GM19463 (cell line): ENCODE measurements at regions not wholly inside any gene's neighbourhood (a gene's known extent, or its start where the extent isn't known, plus 50 kb on each side); places are given as distances from the start of the nearest gene placed in this dataset.
"Not testable (repeated sequence)": the region's sequence is repeated elsewhere in the genome, so short reads cannot be mapped to it uniquely, and the experiment has no call there.

Source experiments
- ATAC-seq: cut with Tn5 transposase; IDR thresholded peaks from one replicate; pipeline ENCODE4 v1.9.1; 2021; ENCODE audit warnings: mild to moderate bottlenecking, moderate library complexity; ENCODE audit not compliant: unreplicated experiment

DNA sequence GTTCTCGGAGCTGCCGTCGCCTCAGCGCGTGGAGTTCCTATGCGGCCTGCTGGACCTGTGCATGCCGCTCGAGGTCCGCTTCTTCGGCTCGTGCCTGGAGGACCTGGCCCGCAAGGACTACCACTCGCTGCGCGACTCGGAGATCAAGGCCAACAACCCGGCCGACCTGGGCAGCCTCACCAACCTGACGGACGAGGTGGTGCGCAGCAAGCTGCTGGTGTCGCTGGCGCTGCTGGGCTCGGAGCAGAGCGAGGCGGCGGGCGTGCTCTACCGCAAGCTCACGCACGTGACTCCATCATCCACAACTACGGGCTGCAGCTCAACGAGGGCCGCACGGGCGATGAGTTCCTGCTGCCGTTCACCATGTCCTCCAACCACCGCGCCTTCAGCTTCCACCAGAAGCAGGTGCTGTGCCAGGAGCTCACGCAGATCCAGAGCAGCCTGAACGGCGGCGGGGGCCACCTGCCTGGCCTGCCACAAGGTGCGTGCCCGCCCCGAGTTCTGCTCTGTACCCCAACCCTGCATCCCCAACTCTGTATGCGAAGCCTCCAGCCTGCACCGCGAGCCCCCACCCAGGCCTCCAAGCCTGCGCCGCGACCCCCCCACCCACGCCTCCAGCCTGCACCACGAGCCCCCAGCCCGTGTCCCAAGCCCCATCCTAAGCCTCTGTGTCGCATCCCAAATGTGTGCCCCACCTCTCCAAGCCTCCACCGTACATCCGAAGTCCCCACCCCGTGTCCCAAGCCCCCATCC, 178.2 kb downstream of the OR4M2 start:
- ATAC-seq, result no peak

- not testable (repeated sequence) for ATAC-seq
Observed at GRCh38 chr15:22259151-22259750, 178.9 kb downstream of the OR4M2 start.

DNA sequence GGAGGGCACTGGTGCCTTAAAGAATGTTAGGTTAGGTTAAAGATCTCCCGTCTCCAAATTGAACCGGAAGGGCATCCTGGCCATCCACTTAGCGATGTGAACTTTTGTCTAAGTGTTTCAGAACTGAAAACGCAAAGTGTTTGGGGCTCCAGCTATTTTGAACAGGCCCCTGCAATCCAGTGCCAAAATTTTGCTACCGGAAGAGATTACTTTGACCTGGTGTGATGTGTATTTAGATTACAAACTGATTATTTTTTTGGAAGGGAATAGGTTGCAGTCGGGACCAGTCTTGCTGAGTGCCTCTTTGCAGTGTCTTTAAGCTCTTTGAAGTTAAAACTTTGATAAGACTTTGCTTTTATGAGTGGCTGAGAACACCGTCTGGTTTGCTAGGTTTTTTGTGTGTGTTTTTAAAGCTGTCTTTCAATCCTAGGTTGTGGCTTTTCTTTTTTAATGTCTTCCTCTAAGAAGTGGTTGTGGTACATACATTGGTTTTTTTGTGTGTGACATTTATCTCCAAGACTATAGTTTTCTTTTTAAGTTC, 179.6 kb downstream of the OR4M2 start:
- ATAC-seq, result no peak

- ATAC-seq, result no peak
Observed at GRCh38 chr15:22262613-22263020, 182.3 kb downstream of the OR4M2 start.

- ATAC-seq, result no peak
Observed at GRCh38 chr15:22263738-22264137, 183.4 kb downstream of the OR4M2 start.

GRCh38 chr15:22264272-22264671, 183.9 kb downstream of the OR4M2 start:
- not testable (repeated sequence) for ATAC-seq

GRCh38 chr15:22265056-22265945, 185.0 kb downstream of the OR4M2 start:
- ATAC-seq, result no peak

GRCh38 chr15:22265970-22266369, 185.6 kb downstream of the OR4M2 start:
- no peak for ATAC-seq

GRCh38 chr15:22267761-22268160, 187.4 kb downstream of the OR4M2 start:
- ATAC-seq, result no peak

DNA sequence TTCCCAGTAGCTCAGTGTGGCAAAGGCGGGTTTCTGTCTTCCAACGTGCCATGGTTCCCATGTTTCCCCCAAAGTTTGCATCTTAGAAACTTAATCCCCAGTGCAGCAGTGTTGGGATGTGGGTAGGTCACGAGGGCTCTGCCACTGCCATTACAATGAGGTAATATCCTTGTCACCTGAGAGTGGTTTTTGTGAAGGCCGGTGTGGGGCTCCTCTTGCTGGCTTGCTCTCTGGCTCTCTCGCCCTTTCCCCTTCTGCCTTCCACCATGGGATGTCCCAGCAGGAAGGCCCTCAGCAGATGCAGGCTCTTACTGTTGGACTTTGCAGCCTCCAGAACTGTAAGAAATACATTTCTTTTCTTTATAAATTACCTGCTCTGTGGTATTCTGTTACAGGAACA, 187.9 kb downstream of the OR4M2 start:
- not testable (repeated sequence) for ATAC-seq

DNA sequence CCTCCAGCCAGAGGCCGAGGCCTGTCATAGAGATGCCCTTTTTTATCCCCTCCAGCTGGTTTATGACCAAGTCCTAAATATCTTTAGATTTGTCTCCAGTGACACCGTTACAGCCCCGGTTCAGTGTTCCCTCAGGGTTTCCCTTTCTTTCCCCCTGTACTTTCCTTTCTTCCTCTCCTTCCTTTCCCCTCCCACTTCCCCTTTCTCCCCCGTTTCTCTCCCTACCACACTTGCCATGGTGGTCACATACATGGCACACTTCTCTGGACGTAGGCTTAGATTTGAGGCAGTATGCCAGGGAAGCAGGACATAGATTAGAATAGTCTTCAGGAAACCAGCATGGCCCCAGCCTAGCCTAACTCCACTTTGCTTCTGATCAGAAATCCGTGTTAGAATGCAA, 188.3 kb downstream of the OR4M2 start:
- not testable (repeated sequence) for ATAC-seq

- not testable (repeated sequence) for ATAC-seq
Observed at GRCh38 chr15:22272286-22273160, 186.2 kb upstream of the GOLGA6L22 start.

GRCh38 chr15:22273185-22273584, 185.5 kb upstream of the GOLGA6L22 start:
- not testable (repeated sequence) for ATAC-seq

DNA sequence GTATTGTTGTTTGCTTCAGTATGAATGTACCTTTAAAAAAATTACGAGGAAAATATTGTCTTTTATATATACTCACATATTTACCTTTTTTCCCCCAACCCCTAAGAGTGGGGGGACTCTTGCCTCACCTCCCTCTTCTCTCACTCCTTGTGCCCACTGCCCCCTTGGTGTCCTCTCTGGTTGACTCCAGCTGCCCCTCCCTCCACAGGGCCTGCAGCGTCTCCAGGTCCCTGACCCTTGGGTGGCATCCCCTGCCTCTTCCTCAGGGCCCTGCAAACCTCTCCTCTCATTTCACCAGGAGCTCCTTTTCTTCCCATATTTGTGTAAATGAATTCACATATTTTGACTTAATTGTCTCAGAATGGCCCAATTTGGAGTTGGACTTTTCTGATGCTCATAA, 184.3 kb upstream of the GOLGA6L22 start:
- not testable (repeated sequence) for ATAC-seq

GRCh38 chr15:22280770-22281169, 177.9 kb upstream of the GOLGA6L22 start:
- ATAC-seq, result not testable (repeated sequence)

DNA sequence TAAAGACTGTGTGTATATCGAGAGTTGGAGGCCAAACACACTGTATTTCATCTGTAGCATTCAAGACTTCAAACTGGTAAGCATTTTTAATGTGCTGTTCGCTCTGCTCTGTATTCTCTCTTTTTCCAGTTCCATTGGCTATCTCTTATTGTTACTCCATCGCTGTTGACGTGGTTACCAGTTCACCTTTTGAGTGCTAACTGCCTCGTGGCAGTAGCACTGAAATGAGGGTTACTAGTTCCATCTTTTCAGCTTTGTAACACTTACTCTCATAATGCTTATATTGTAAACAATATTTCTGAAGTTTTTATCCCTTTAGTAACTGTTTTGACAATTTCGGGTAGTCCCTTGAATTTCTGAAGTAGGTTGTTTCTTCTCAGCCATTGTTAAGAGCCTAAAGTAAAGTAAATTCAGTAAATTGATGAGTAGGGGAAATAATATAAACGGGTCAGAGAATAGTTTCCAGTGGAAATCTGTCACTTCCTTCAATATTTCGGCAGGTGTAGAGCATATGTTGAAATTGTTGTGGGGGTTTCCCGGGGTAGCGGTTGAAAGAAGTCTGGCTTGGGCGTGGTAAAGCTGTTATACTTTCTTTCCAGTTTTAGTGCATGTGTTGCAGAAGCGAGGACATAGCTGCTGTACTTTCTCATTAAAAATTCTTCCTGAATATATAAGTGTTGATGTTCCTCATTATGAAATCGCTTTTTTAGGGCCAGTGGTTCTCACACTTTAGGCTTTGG, 175.7 kb upstream of the GOLGA6L22 start:
- peak; percentile 88 for ATAC-seq

DNA sequence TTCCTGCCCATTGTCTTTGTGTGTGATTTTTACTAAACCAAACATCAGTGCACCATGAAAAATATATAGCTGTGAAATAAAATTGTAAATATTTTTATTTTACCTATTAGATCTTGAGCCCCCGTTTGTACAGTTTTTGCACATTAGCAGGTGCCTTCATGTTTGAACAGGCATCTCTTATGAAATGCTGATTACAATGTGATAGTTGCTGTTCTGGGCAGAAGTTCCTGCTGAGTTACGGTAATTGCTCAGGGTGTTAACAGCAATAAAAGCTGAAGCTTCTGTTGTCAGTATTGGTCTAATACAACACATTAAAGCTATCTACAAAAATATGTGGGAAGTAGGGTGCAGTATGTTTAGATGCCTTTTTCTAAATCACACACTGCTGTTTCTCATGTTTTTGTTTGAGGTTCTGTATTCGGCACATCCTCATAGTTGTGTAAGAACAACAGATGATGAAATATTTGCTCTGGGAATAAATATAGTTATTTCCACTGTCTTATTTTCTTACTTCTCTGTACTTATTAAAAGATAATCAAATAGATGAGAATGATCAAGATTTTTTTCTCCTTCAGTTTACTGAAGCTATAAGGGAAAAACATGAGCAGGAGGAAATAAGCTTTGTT, 173.8 kb upstream of the GOLGA6L22 start:
- ATAC-seq, result not testable (repeated sequence)

- ATAC-seq, result not testable (repeated sequence)
Observed at GRCh38 chr15:22291054-22291453, 167.6 kb upstream of the GOLGA6L22 start.

GRCh38 chr15:22303112-22303511, 155.6 kb upstream of the GOLGA6L22 start:
- not testable (repeated sequence) for ATAC-seq
